ENCODE measurements at regions not wholly inside any gene's neighbourhood (a gene's known extent, or its start where the extent isn't known, plus 50 kb on each side); places are given as distances from the start of the nearest gene placed in this dataset.

- no peaks in the 10 kb centered on the region for H3K27me3 ChIP-seq (replicated peaks; ENCODE audit: control insufficient read depth, insufficient read depth, low read length, poor library complexity, severe bottlenecking)
Measured at GRCh38 chr19:31708520-31708919, 359.3 kb upstream of the TSHZ3 start.

DNA sequence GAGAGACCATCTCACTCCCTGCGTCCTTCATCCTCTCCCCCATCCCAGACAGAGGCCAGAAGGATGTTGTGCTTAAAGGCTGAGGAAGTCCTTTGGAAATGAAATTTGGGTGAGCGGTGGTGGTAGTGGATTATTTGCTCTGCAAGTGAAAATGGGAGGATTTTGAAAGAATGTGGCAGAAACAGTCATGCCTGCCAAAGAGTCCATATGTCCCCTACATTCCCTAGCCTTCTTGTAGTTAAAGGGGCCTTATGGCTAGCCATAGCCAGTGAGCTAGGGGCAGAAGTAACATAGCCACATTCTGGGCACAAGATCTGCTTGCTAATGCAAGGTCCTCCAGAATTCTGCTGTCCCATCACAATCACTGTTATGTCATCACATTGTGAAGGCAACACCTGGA lies 360.2 kb upstream of the TSHZ3 start:
- no peaks in the 10 kb centered on the region for H3K4me1 ChIP-seq (ENCODE audit: control insufficient read depth, insufficient read depth, low read length, poor library complexity, severe bottlenecking)
- no peak overlapping the region for H3K4me3 ChIP-seq (ENCODE audit: insufficient read depth, low read depth, low read length, poor library complexity, severe bottlenecking)
- no peaks in the 10 kb centered on the region for H3K36me3 ChIP-seq (ENCODE audit: control insufficient read depth, insufficient read depth, low read length)
- no peak overlapping the region for H3K27ac ChIP-seq (ENCODE audit: insufficient read depth, low read length, poor library complexity, severe bottlenecking)
- H3K27me3 ChIP-seq (replicated peaks; ENCODE audit: control insufficient read depth, insufficient read depth, low read length, poor library complexity, severe bottlenecking), result no peaks in the 10 kb centered on the region
- no peaks in the 10 kb centered on the region for H3K9me3 ChIP-seq (ENCODE audit: control insufficient read depth, low read length)
- DNase-seq, result no peak

More at GRCh38 chr19:31708520-31708919, 359.3 kb upstream of the TSHZ3 start:
- no peak overlapping the region for H3K27ac ChIP-seq (ENCODE audit: insufficient read depth, low read length, poor library complexity, severe bottlenecking)
- no peaks in the 10 kb centered on the region for H3K9me3 ChIP-seq (ENCODE audit: control insufficient read depth, low read length)
- H3K4me3 ChIP-seq (ENCODE audit: insufficient read depth, low read depth, low read length, poor library complexity, severe bottlenecking), result no peak overlapping the region
- DNase-seq, result no peak
- no peaks in the 10 kb centered on the region for H3K4me1 ChIP-seq (ENCODE audit: control insufficient read depth, insufficient read depth, low read length, poor library complexity, severe bottlenecking)
- no peaks in the 10 kb centered on the region for H3K36me3 ChIP-seq (ENCODE audit: control insufficient read depth, insufficient read depth, low read length)

GRCh38 chr19:31715249-31715945 lies 366.2 kb upstream of the TSHZ3 start:
- no peak for DNase-seq

DNA sequence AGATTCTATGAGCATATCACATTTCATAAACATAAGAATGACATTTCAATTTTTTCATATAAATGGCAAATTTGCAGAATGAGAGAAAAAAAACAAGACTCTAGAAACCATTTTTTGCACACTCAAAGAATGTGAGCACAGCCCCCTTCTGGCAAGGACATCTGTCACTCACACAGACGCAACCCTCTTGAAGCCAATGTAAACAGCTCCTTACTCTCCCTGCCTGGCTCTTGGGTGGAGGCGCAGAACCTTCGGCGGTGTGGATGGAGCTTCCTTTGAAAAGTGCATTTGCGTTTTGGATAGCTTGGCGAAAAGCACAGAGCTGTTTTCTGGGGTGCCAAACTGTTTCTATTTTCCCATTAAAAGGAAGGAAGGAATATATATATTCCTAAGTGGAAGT lies 367.6 kb upstream of the TSHZ3 start:
- no peak overlapping the region for H3K27ac ChIP-seq (ENCODE audit: insufficient read depth, low read length, poor library complexity, severe bottlenecking)
- no peaks in the 10 kb centered on the region for H3K4me1 ChIP-seq (ENCODE audit: control insufficient read depth, insufficient read depth, low read length, poor library complexity, severe bottlenecking)
- DNase-seq, result no peak
- H3K9me3 ChIP-seq (ENCODE audit: control insufficient read depth, low read length), result no peaks in the 10 kb centered on the region
- no peaks in the 10 kb centered on the region for H3K27me3 ChIP-seq (replicated peaks; ENCODE audit: control insufficient read depth, insufficient read depth, low read length, poor library complexity, severe bottlenecking)
- no peaks in the 10 kb centered on the region for H3K36me3 ChIP-seq (ENCODE audit: control insufficient read depth, insufficient read depth, low read length)
- no peak overlapping the region for H3K4me3 ChIP-seq (ENCODE audit: insufficient read depth, low read depth, low read length, poor library complexity, severe bottlenecking)

More at GRCh38 chr19:31715249-31715945, 366.2 kb upstream of the TSHZ3 start:
- no peaks in the 10 kb centered on the region for H3K27me3 ChIP-seq (replicated peaks; ENCODE audit: control insufficient read depth, insufficient read depth, low read length, poor library complexity, severe bottlenecking)
- no peaks in the 10 kb centered on the region for H3K36me3 ChIP-seq (ENCODE audit: control insufficient read depth, insufficient read depth, low read length)
- no peak overlapping the region for H3K4me3 ChIP-seq (ENCODE audit: insufficient read depth, low read depth, low read length, poor library complexity, severe bottlenecking)
- H3K4me1 ChIP-seq (ENCODE audit: control insufficient read depth, insufficient read depth, low read length, poor library complexity, severe bottlenecking), result no peaks in the 10 kb centered on the region
- no peaks in the 10 kb centered on the region for H3K9me3 ChIP-seq (ENCODE audit: control insufficient read depth, low read length)
- no peak overlapping the region for H3K27ac ChIP-seq (ENCODE audit: insufficient read depth, low read length, poor library complexity, severe bottlenecking)

- Histone ChIP-seq H3K4me1 (ENCODE audit: control insufficient read depth, insufficient read depth, low read length, poor library complexity, severe bottlenecking) (no peaks in the 10 kb centered on the region), H3K27ac (ENCODE audit: insufficient read depth, low read length, poor library complexity, severe bottlenecking) (no peak overlapping the region), H3K4me3 (ENCODE audit: insufficient read depth, low read depth, low read length, poor library complexity, severe bottlenecking) (no peak overlapping the region), H3K27me3 (replicated peaks; ENCODE audit: control insufficient read depth, insufficient read depth, low read length, poor library complexity, severe bottlenecking) (no peaks in the 10 kb centered on the region), H3K36me3 (ENCODE audit: control insufficient read depth, insufficient read depth, low read length) (no peaks in the 10 kb centered on the region), H3K9me3 (ENCODE audit: control insufficient read depth, low read length) (no peaks in the 10 kb centered on the region)
- no peak for DNase-seq
Measured at GRCh38 chr19:31717269-31717923, 368.2 kb upstream of the TSHZ3 start.

DNA sequence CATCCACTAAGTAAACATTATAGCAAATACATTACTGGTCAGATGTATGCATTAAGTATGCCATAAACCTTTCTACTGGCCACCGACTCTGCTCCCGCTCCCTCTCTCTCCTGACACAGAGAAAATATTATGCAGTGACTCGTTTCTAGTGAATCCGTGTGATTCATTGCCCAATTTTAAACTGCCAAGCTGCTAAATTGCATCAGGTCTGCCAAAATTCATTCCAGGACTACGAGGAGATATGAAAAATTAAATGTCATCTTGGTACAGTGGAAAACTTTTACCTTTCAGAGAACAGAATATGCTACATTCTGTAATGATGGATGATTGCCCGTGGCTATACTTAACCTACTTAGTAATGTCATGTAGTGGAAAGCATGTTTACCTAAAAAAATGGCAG lies 368.8 kb upstream of the TSHZ3 start:
- Histone ChIP-seq H3K27ac (ENCODE audit: insufficient read depth, low read length, poor library complexity, severe bottlenecking) (no peak overlapping the region), H3K27me3 (replicated peaks; ENCODE audit: control insufficient read depth, insufficient read depth, low read length, poor library complexity, severe bottlenecking) (no peaks in the 10 kb centered on the region), H3K4me3 (ENCODE audit: insufficient read depth, low read depth, low read length, poor library complexity, severe bottlenecking) (no peak overlapping the region), H3K4me1 (ENCODE audit: control insufficient read depth, insufficient read depth, low read length, poor library complexity, severe bottlenecking) (no peaks in the 10 kb centered on the region), H3K9me3 (ENCODE audit: control insufficient read depth, low read length) (no peaks in the 10 kb centered on the region), H3K36me3 (ENCODE audit: control insufficient read depth, insufficient read depth, low read length) (no peaks in the 10 kb centered on the region)
- no peak for DNase-seq

DNA sequence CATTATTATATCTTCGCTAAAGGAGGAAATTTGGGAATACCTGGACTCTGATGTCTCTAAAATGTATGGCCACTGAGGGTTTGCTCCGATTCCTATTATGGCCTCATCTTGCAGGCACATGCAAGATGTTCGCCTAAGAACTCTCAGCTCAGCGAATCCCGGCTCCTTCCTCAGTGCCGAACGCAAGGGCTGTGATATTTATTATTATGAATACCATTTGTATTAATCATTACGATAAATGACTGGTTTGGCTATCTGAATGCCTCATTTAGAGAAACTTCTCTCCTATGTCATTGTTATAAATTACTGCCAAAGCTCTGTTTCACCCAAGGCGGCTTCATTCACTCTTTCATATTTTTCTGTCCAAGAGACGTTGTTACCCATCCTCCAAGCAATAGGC lies 369.7 kb upstream of the TSHZ3 start:
- no peaks in the 10 kb centered on the region for H3K9me3 ChIP-seq (ENCODE audit: control insufficient read depth, low read length)
- H3K36me3 ChIP-seq (ENCODE audit: control insufficient read depth, insufficient read depth, low read length), result no peaks in the 10 kb centered on the region
- H3K27me3 ChIP-seq (replicated peaks; ENCODE audit: control insufficient read depth, insufficient read depth, low read length, poor library complexity, severe bottlenecking), result no peaks in the 10 kb centered on the region
- H3K27ac ChIP-seq (ENCODE audit: insufficient read depth, low read length, poor library complexity, severe bottlenecking), result no peak overlapping the region
- no peak for DNase-seq
- no peak overlapping the region for H3K4me3 ChIP-seq (ENCODE audit: insufficient read depth, low read depth, low read length, poor library complexity, severe bottlenecking)
- H3K4me1 ChIP-seq (ENCODE audit: control insufficient read depth, insufficient read depth, low read length, poor library complexity, severe bottlenecking), result no peaks in the 10 kb centered on the region

GRCh38 chr19:31723101-31723500 lies 373.9 kb upstream of the TSHZ3 start:
- no peak overlapping the region for H3K27ac ChIP-seq (ENCODE audit: insufficient read depth, low read length, poor library complexity, severe bottlenecking)
- no peak overlapping the region for H3K4me3 ChIP-seq (ENCODE audit: insufficient read depth, low read depth, low read length, poor library complexity, severe bottlenecking)
- no peaks in the 10 kb centered on the region for H3K4me1 ChIP-seq (ENCODE audit: control insufficient read depth, insufficient read depth, low read length, poor library complexity, severe bottlenecking)
- no peaks in the 10 kb centered on the region for H3K9me3 ChIP-seq (ENCODE audit: control insufficient read depth, low read length)
- no peaks in the 10 kb centered on the region for H3K36me3 ChIP-seq (ENCODE audit: control insufficient read depth, insufficient read depth, low read length)
- DNase-seq, result no peak
- H3K27me3 ChIP-seq (replicated peaks; ENCODE audit: control insufficient read depth, insufficient read depth, low read length, poor library complexity, severe bottlenecking), result no peaks in the 10 kb centered on the region

DNA sequence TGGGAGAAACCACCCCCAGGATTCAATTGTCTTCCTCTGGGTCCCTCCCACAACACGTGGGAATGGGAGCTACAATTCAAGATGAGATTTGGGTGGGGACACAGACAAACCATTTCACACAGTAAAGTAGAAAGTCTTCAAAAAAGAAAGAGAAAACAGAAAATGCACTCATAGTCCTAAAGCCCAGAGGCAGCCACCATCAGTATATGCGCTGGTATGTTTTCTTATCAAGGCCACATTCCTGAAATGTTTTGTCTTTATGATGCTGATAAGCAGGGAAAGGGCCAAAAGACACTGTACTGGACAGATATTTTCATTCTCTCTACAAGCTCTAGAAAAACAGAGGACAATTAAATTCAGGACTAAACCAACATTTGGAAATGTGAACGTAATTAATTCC lies 375.8 kb upstream of the TSHZ3 start:
- no peaks in the 10 kb centered on the region for H3K36me3 ChIP-seq (ENCODE audit: control insufficient read depth, insufficient read depth, low read length)

GRCh38 chr19:31727536-31727935 lies 378.3 kb upstream of the TSHZ3 start:
- no peaks in the 10 kb centered on the region for H3K9me3 ChIP-seq (ENCODE audit: control insufficient read depth, low read length)
- no peaks in the 10 kb centered on the region for H3K27me3 ChIP-seq (replicated peaks; ENCODE audit: control insufficient read depth, insufficient read depth, low read length, poor library complexity, severe bottlenecking)
- H3K27ac ChIP-seq (ENCODE audit: insufficient read depth, low read length, poor library complexity, severe bottlenecking), result no peak overlapping the region
- no peak overlapping the region for H3K4me3 ChIP-seq (ENCODE audit: insufficient read depth, low read depth, low read length, poor library complexity, severe bottlenecking)
- no peak for DNase-seq
- no peaks in the 10 kb centered on the region for H3K36me3 ChIP-seq (ENCODE audit: control insufficient read depth, insufficient read depth, low read length)
- H3K4me1 ChIP-seq (ENCODE audit: control insufficient read depth, insufficient read depth, low read length, poor library complexity, severe bottlenecking), result no peaks in the 10 kb centered on the region

More for the DNA sequence above, 375.8 kb upstream of the TSHZ3 start:
- Histone ChIP-seq H3K27ac (ENCODE audit: insufficient read depth, low read length, poor library complexity, severe bottlenecking) (no peak overlapping the region), H3K4me1 (ENCODE audit: control insufficient read depth, insufficient read depth, low read length, poor library complexity, severe bottlenecking) (no peaks in the 10 kb centered on the region), H3K9me3 (ENCODE audit: control insufficient read depth, low read length) (no peaks in the 10 kb centered on the region), H3K4me3 (ENCODE audit: insufficient read depth, low read depth, low read length, poor library complexity, severe bottlenecking) (no peak overlapping the region), H3K27me3 (replicated peaks; ENCODE audit: control insufficient read depth, insufficient read depth, low read length, poor library complexity, severe bottlenecking) (no peaks in the 10 kb centered on the region)
- DNase-seq, result no peak

Measured in effector memory CD4-positive, alpha-beta T cell (primary cell).